BLaER1 treated with 17β-estradiol and CSF1 and Interleukin-3, amounts not matched to agents 10 nM and 100 nM (cell line): ENCODE measurements at regions not wholly inside any gene's neighbourhood (a gene's known extent, or its start where the extent isn't known, plus 50 kb on each side); places are given as distances from the start of the nearest gene placed in this dataset.

Source experiments
- H3K27ac ChIP-seq, 11 experiments: shearing (Covaris generic); formaldehyde crosslinking; 2 replicates each; pipeline ENCODE4 v1.8.1; 2022
- H3K27me3 ChIP-seq, 11 experiments: shearing (Covaris generic); formaldehyde crosslinking; 2 replicates each; pipeline ENCODE4 v1.8.1; 2022
- H3K36me3 ChIP-seq, 11 experiments: shearing (Covaris generic); formaldehyde crosslinking; 2 replicates each; pipeline ENCODE4 v1.8.1; 2022
- H3K4me1 ChIP-seq, 10 experiments: shearing (Covaris generic); formaldehyde crosslinking; 2 replicates each; pipeline ENCODE4 v1.8.1; 2022
- H3K4me2 ChIP-seq, 11 experiments: shearing (Covaris generic); formaldehyde crosslinking; 2 replicates each; pipeline ENCODE4 v1.8.1; 2022
- H3K4me3 ChIP-seq, 10 experiments: shearing (Covaris generic); formaldehyde crosslinking; 2 replicates each; pipeline ENCODE4 v1.8.1; 2022
- H3K9ac ChIP-seq, 11 experiments: shearing (Covaris generic); formaldehyde crosslinking; 2 replicates each; pipeline ENCODE4 v1.8.1; 2022
- H3K9me3 ChIP-seq, 11 experiments: shearing (Covaris generic); formaldehyde crosslinking; replicated peaks in 1 of 11; 2 replicates each; pipeline ENCODE4 v1.8.1; 2022
- H4K20me1 ChIP-seq, 11 experiments: shearing (Covaris generic); formaldehyde crosslinking; 2 replicates each; pipeline ENCODE4 v1.8.1; 2022
- Cebpa-rat ChIP-seq, 11 experiments: shearing (Covaris generic); IDR thresholded peaks; 2 replicates each; pipeline ENCODE4 v1.8.1; 2022

DNA sequence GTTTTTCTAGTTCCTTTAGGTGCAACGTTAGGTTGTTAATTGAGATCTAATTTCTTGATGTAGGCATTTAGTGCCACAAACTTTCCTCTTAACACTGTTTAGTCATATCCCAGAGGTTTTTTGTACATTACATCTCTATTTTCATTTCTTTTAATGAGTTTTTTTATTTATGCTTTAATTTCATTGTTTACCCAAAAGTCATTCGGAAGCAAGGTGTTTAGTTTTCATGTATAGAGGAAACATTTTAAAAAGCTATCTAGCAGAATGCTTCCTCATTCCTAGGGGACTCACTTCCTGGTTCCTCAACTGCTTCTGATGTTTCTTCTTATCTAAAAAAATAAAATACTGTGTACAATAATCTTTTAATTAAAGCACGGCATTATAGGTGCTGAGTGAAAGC, 307.2 kb upstream of the CAMK1G start:
- Histone ChIP-seq H3K27me3 (no peaks in the 10 kb centered on the region), H3K4me1 (0 out of 20 replicates have a peak, but pooled peaks cover 0 to 7% (median 0%) of the 10 kb centered on the region in 10 experiments), H4K20me1 (no peaks in the 10 kb centered on the region), H3K4me2 (no peak overlapping the region), H3K4me3 (no peak overlapping the region), H3K36me3 (no peaks in the 10 kb centered on the region), H3K9ac (no peak overlapping the region), H3K9me3 (no peaks in the 10 kb centered on the region; a peak in 1 of 22 replicates), H3K27ac (no peak overlapping the region)
- TF ChIP-seq Cebpa-rat (IDR thresholded peaks at IDR 0.05): no peak

DNA sequence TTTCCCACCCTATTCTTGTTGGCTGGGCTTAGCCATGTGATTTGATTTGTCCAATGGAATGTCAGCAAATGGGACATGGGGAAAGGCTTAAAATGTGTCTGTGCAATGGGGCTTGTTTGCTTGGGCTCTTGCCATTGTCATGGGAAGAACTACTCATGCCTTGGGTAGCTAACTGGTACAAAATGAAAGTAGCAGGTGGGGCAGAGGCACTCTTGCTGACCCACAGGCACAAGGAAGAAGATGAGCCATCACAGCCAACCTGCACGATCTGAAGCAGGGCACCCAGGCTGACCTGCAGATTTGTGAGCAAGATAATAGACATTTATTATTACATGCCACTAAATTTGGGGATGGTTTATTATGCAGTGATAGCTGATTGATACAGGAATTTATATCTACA, 305.9 kb upstream of the CAMK1G start:
- H3K27ac ChIP-seq: no peak overlapping the region
- no peak for TF ChIP-seq Cebpa-rat (IDR thresholded peaks at IDR 0.05)
- H3K4me2 ChIP-seq: no peak overlapping the region

DNA sequence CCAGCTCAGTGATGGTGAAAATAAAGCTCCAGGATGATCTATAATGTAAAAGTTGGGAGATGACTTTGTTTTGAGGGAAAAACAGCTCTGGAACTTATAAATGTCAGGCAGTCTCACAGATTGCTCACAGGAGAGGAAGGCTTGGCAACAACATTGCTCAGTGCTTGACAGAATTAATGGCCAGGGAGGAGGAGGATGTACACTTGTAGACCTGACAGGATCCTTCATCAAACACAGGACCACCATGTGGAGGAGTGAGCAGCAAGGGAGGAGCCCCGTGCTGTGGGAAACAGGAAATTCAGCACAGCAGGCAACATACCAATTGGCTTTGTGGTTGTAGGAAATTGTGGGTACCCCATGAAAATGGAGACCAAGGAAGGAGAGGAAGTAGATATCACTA, 291.8 kb upstream of the CAMK1G start:
- no peak for TF ChIP-seq Cebpa-rat (IDR thresholded peaks at IDR 0.05)
- Histone ChIP-seq H3K9me3 (no peaks in the 10 kb centered on the region), H3K27me3 (no peaks in the 10 kb centered on the region), H3K4me1 (peaks cover 0 to 7% (median 0%) of the 10 kb centered on the region in 10 experiments; a peak in 7 of 20 replicates), H3K4me3 (no peak overlapping the region), H3K4me2 (0 out of 22 replicates have a peak overlapping the region, but pooled peaks of 2 of the 11 experiments have one; percentile 3 to 15), H3K9ac (no peak overlapping the region), H3K36me3 (no peaks in the 10 kb centered on the region), H3K27ac (no peak overlapping the region), H4K20me1 (no peaks in the 10 kb centered on the region)

More for the DNA sequence above, 305.9 kb upstream of the CAMK1G start:
- 0 out of 20 replicates have a peak, but pooled peaks cover 0 to 7% (median 0%) of the 10 kb centered on the region in 10 experiments for H3K4me1 ChIP-seq
- H3K9ac ChIP-seq: no peak overlapping the region
- H3K36me3 ChIP-seq: no peaks in the 10 kb centered on the region
- no peak overlapping the region for H3K4me3 ChIP-seq
- no peaks in the 10 kb centered on the region; a peak in 1 of 22 replicates for H3K9me3 ChIP-seq
- no peaks in the 10 kb centered on the region for H4K20me1 ChIP-seq
- no peaks in the 10 kb centered on the region for H3K27me3 ChIP-seq

DNA sequence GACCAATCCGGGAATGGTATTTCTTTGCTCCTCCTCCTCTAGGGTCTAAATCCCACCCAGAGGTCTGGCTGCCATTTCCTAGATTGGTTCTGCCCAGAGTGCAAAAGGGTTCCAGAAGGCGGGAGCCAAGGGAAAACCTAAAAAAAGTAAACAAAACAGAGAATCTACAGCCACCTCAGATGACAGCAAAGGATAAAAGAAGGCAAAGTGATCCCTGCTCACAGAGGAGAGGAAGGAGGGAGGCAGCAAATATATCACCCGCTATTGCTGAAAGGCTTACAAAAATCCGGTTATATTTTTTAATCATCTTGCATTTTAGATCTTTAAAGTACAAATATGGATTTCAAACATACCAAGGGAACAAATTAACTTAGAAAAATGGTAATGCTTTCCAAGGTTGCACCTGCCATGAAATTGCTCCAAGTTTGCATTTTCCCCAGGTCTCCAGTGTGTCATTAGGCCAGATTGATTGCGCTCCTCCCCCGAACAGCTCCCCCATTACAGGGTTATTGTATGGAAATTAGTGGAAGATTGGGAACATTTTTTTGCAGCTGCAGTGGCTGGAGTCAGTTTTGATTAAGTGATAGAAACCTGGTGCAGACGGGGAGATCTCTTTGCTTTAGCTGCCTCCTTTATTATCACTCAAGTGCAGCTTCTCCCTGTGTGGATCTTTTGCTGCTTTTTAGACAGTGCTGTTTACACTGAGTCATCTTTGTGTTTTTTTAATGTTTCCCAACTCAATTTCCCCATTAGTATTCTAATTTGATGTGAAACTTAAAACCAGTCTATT, 280.5 kb upstream of the CAMK1G start:
- Histone ChIP-seq H4K20me1 (no peaks in the 10 kb centered on the region), H3K27me3 (no peaks in the 10 kb centered on the region), H3K4me2 (peak overlapping the region in 4 of 11 experiments; percentile 31 to 70 (median 63); a peak in 8 of 22 replicates), H3K9me3 (no peaks in the 10 kb centered on the region), H3K27ac (no peak overlapping the region), H3K4me3 (no peak overlapping the region), H3K4me1 (peaks cover 7 to 34% (median 10%) of the 10 kb centered on the region in 10 experiments; a peak in 15 of 20 replicates), H3K9ac (no peak overlapping the region), H3K36me3 (no peaks in the 10 kb centered on the region)
- TF ChIP-seq Cebpa-rat (IDR thresholded peaks at IDR 0.05): no peak

DNA sequence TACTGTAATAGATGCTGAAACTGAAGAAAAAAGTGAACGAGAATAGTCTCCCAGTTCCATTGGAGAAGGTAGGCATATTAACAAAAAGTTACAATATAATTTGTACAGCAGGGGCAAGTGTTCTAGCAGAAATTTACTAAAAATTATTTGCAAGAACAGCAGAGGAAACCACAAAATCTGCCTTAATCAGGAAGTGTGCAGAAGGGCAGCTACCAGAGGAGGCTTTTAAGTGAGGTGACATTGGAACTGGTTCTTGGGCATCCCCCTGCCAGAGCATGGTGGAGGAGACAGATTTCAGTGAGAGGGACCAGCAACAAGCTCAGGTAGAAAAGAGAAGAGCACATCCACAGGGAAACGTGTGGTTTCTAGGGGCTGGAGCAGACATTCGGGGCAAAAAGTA, 279.3 kb upstream of the CAMK1G start:
- Histone ChIP-seq H3K27ac (no peak overlapping the region), H3K4me1 (peaks cover 7 to 34% (median 10%) of the 10 kb centered on the region in 10 experiments; a peak in 15 of 20 replicates), H3K4me3 (no peak overlapping the region), H3K9me3 (no peaks in the 10 kb centered on the region), H3K4me2 (peak overlapping the region; percentile 0 to 70 (median 32); a peak in 15 of 22 replicates), H3K36me3 (no peaks in the 10 kb centered on the region), H3K27me3 (no peaks in the 10 kb centered on the region), H4K20me1 (no peaks in the 10 kb centered on the region), H3K9ac (no peak overlapping the region)
- no peak for TF ChIP-seq Cebpa-rat (IDR thresholded peaks at IDR 0.05)

DNA sequence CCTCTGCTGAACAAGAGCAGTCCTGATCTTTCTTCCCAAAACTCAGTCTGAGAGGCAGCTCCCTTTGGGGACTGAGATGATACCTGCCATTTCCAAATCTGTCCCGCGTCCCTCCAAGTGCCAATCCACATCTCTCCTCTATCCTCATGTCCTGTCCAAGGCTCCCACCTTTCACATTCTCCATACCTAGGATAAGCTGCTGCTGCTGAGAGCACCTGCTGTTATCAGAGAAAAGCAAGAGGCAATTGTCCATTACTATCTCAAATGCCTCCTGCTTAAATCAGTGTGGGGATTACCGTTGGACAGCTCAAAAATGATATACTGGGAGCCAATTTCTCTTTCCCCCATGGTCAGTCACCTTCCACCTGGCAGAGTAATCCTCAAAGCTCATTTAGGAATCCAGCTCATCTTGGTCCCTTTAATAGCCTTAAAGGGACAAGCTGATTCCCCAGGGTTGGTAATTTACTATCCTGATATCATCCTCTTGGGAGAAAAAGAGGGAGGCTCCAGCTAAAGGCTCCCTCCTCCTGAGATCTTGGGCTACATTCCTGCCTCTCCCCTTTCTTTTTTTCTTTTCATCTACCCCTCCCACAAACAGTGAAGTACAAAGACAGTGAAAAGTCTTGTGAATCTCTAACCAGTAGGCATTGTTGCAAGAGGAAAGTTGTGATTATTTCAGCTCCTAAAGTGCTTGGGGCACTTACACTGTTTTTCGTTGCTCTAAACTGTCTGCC, 278.1 kb upstream of the CAMK1G start:
- Histone ChIP-seq H3K4me2 (no peak overlapping the region), H3K4me3 (no peak overlapping the region), H3K4me1 (peaks cover 7 to 34% (median 10%) of the 10 kb centered on the region in 10 experiments; a peak in 15 of 20 replicates), H4K20me1 (no peaks in the 10 kb centered on the region), H3K36me3 (no peaks in the 10 kb centered on the region), H3K9ac (no peak overlapping the region), H3K27ac (no peak overlapping the region), H3K27me3 (no peaks in the 10 kb centered on the region), H3K9me3 (no peaks in the 10 kb centered on the region)
- TF ChIP-seq Cebpa-rat (IDR thresholded peaks at IDR 0.05): no peak

DNA sequence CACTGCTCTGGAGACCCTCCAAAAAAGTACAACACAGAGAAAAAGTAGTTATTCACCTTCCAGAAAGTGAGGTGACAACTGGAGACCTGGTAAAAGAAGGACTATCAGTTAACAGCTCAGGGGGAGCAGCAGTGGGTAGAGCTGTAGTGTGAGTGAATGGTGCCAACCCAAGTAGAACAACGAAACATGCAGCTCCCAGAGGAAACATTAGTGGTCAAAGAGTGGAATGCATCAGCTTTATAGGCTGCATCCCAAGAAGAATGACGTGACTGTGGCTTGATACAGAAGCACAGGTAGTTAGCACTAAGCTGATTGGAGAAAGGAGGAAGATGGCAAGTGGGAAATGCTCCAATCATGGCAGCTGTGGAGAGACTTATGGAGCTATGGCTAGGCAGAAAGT, 275.7 kb upstream of the CAMK1G start:
- H3K4me3 ChIP-seq: no peak overlapping the region
- no peak overlapping the region for H3K27ac ChIP-seq
- H3K36me3 ChIP-seq: no peaks in the 10 kb centered on the region
- H3K4me2 ChIP-seq: no peak overlapping the region
- no peak for TF ChIP-seq Cebpa-rat (IDR thresholded peaks at IDR 0.05)
- H3K9me3 ChIP-seq: no peaks in the 10 kb centered on the region
- H4K20me1 ChIP-seq: no peaks in the 10 kb centered on the region
- peaks cover 7 to 22% (median 10%) of the 10 kb centered on the region in 10 experiments; a peak in 15 of 20 replicates for H3K4me1 ChIP-seq
- H3K9ac ChIP-seq: no peak overlapping the region
- H3K27me3 ChIP-seq: no peaks in the 10 kb centered on the region

DNA sequence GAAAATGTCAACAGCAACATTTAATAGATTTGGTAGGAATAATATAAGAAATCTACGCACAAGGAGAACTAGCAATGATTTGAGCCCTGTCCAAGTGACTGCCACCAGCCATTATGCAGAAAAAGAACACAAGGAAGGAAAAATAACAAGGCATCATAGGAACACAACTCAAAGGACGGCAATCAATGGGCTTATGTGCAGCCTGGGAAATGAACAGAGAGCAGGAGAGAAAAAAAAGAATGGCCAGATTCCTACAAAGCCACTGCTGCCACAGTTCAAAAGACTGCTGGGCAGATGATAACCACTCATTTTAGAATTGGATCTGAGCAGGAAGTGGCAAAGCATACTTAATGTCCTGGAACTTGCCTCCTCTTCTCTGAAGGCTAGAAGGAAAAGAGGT, 274.3 kb upstream of the CAMK1G start:
- peaks cover under 1 to 8% (median 3%) of the 10 kb centered on the region in 10 experiments; a peak in 15 of 20 replicates for H3K4me1 ChIP-seq
- no peak overlapping the region for H3K27ac ChIP-seq
- H3K9me3 ChIP-seq: no peaks in the 10 kb centered on the region
- no peaks in the 10 kb centered on the region for H3K27me3 ChIP-seq
- H3K36me3 ChIP-seq: no peaks in the 10 kb centered on the region
- H3K4me2 ChIP-seq: no peak overlapping the region
- H3K9ac ChIP-seq: no peak overlapping the region
- no peak for TF ChIP-seq Cebpa-rat (IDR thresholded peaks at IDR 0.05)
- no peak overlapping the region for H3K4me3 ChIP-seq
- no peaks in the 10 kb centered on the region for H4K20me1 ChIP-seq

DNA sequence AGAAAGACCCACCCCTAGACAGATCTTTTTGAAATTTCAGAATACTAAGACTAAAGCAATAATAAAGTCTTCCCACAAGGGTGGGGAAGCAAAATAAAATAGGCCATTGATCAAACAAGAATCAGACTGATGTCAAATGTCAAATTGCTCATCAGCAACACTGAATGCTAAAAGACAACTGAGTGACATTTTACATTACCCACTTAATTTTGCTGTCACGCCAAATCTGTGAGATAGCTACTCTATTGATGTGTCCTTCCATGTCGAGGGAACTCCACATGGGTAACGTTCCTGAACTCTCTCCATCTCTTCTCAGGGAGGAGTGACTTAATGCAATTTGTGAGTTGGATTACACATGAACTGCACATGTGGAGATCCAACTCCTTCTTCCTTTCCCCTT, 271.7 kb upstream of the CAMK1G start:
- Histone ChIP-seq H3K27me3 (no peaks in the 10 kb centered on the region), H3K27ac (no peak overlapping the region), H3K4me3 (no peak overlapping the region), H3K9ac (no peak overlapping the region), H3K4me1 (no peaks in the 10 kb centered on the region), H4K20me1 (no peaks in the 10 kb centered on the region), H3K4me2 (no peak overlapping the region), H3K9me3 (no peaks in the 10 kb centered on the region), H3K36me3 (no peaks in the 10 kb centered on the region)
- no peak for TF ChIP-seq Cebpa-rat (IDR thresholded peaks at IDR 0.05)
